Glutamatergic neuron (in vitro differentiated cells): ENCODE measurements at regions not wholly inside any gene's neighbourhood (a gene's known extent, or its start where the extent isn't known, plus 50 kb on each side); places are given as distances from the start of the nearest gene placed in this dataset.

Experiments used
- DNase-seq: peaks from one replicate; pipeline ENCODE4 v3.0.0; 2022
- H3K27ac Mint-ChIP-seq: one replicate; pipeline ENCODE4 v1.8.0; 2020; ENCODE audit warnings: mild to moderate bottlenecking, mixed read lengths, inconsistent platforms; ENCODE audit not compliant: unreplicated experiment
- H3K27me3 Mint-ChIP-seq: one replicate; pipeline ENCODE4 v1.8.0; 2020; ENCODE audit warnings: mild to moderate bottlenecking, moderate library complexity, mixed read lengths, inconsistent platforms; ENCODE audit not compliant: unreplicated experiment
- H3K36me3 Mint-ChIP-seq: one replicate; pipeline ENCODE4 v1.8.0; 2020; ENCODE audit warnings: mild to moderate bottlenecking, mixed read lengths, inconsistent platforms; ENCODE audit not compliant: unreplicated experiment
- H3K4me1 Mint-ChIP-seq: one replicate; pipeline ENCODE4 v1.8.0; 2020; ENCODE audit warnings: mild to moderate bottlenecking, low read depth, mixed read lengths, inconsistent platforms; ENCODE audit not compliant: unreplicated experiment
- H3K4me3 Mint-ChIP-seq: one replicate; pipeline ENCODE4 v1.8.0; 2020; ENCODE audit warnings: mild to moderate bottlenecking, mixed read lengths, inconsistent platforms; ENCODE audit not compliant: unreplicated experiment
- H3K9me3 Mint-ChIP-seq: one replicate; pipeline ENCODE4 v1.8.0; 2020; ENCODE audit warnings: mild to moderate bottlenecking, moderate library complexity, mixed read lengths, inconsistent platforms; ENCODE audit not compliant: unreplicated experiment
- CTCF ChIP-seq: fragments of 200-600 bp; sonication (generic); IDR thresholded peaks from one replicate; pipeline ENCODE4 v1.5.0; 2021; ENCODE audit not compliant: partially characterized antibody, unreplicated experiment

GRCh38 chr1:165117482-165117881 lies 239.0 kb downstream of the LMX1A start:
- no peak overlapping the region for H3K27ac Mint-ChIP-seq
- no peaks in the 10 kb centered on the region for H3K36me3 Mint-ChIP-seq
- TF ChIP-seq CTCF: no peak
- DNase-seq: peak; percentile 46
- H3K9me3 Mint-ChIP-seq: peaks cover 1% of the 10 kb centered on the region
- peaks cover 16% of the 10 kb centered on the region for H3K27me3 Mint-ChIP-seq
- H3K4me3 Mint-ChIP-seq: no peak overlapping the region
- H3K4me1 Mint-ChIP-seq: no peaks in the 10 kb centered on the region

GRCh38 chr1:165116732-165117131 lies 239.8 kb downstream of the LMX1A start:
- Mint-ChIP-seq H3K9me3 (peaks cover 1% of the 10 kb centered on the region), H3K27ac (no peak overlapping the region), H3K36me3 (no peaks in the 10 kb centered on the region), H3K4me1 (no peaks in the 10 kb centered on the region), H3K4me3 (no peak overlapping the region), H3K27me3 (peaks cover 14% of the 10 kb centered on the region)
- DNase-seq: no peak
- TF ChIP-seq CTCF: no peak

- H3K27me3 Mint-ChIP-seq: peaks cover 14% of the 10 kb centered on the region
- no peaks in the 10 kb centered on the region for H3K36me3 Mint-ChIP-seq
- no peak for DNase-seq
- no peaks in the 10 kb centered on the region for H3K4me1 Mint-ChIP-seq
- no peak for TF ChIP-seq CTCF
- H3K9me3 Mint-ChIP-seq: peaks cover 1% of the 10 kb centered on the region
- H3K27ac Mint-ChIP-seq: no peak overlapping the region
- H3K4me3 Mint-ChIP-seq: no peak overlapping the region
Observed at GRCh38 chr1:165116171-165116570, 240.3 kb downstream of the LMX1A start.

- Mint-ChIP-seq H3K4me1 (no peaks in the 10 kb centered on the region), H3K4me3 (no peak overlapping the region), H3K36me3 (no peaks in the 10 kb centered on the region), H3K9me3 (peaks cover 1% of the 10 kb centered on the region), H3K27ac (no peak overlapping the region), H3K27me3 (peaks cover 14% of the 10 kb centered on the region)
- no peak for DNase-seq
- no peak for TF ChIP-seq CTCF
Observed at GRCh38 chr1:165114889-165115285, 241.6 kb downstream of the LMX1A start.

GRCh38 chr1:165114022-165114888 lies 242.3 kb downstream of the LMX1A start:
- DNase-seq: peak; percentile 65
- H3K4me1 Mint-ChIP-seq: no peaks in the 10 kb centered on the region
- TF ChIP-seq CTCF: peak; percentile 92
- H3K27me3 Mint-ChIP-seq: peaks cover 11% of the 10 kb centered on the region
- no peak overlapping the region for H3K4me3 Mint-ChIP-seq
- peaks cover 1% of the 10 kb centered on the region for H3K9me3 Mint-ChIP-seq
- H3K36me3 Mint-ChIP-seq: no peaks in the 10 kb centered on the region
- no peak overlapping the region for H3K27ac Mint-ChIP-seq
